Large intestine (tissue), 3 donors: ENCODE measurements at regions not wholly inside any gene's neighbourhood (a gene's known extent, or its start where the extent isn't known, plus 50 kb on each side); places are given as distances from the start of the nearest gene placed in this dataset.

Source experiments
- DNase-seq, 2 donors: peaks; one replicate each; pipeline versions ENCODE4 v3.0.0 to v3.0.0-alpha.2; 2013
- H3K27ac ChIP-seq: one replicate; pipeline ENCODE4 v1.5.1; 2013; ENCODE audit warnings: low read length
- H3K27me3 ChIP-seq: 2 replicates; pipeline ENCODE4 v1.6.1; 2013; ENCODE audit warnings: low read length; ENCODE audit not compliant: control insufficient read depth, insufficient read depth
- H3K36me3 ChIP-seq: 2 replicates; pipeline ENCODE4 v1.6.1; 2013; ENCODE audit warnings: low read length; ENCODE audit not compliant: control insufficient read depth, insufficient read depth
- H3K4me1 ChIP-seq: one replicate; pipeline ENCODE4 v1.6.1; 2013; ENCODE audit warnings: low read length; ENCODE audit not compliant: control insufficient read depth, insufficient read depth
- H3K4me3 ChIP-seq: one replicate; pipeline ENCODE4 v1.5.1; 2013; ENCODE audit warnings: low read length
- H3K9me3 ChIP-seq: one replicate; pipeline ENCODE4 v1.6.1; 2013; ENCODE audit warnings: mild to moderate bottlenecking, low read depth, low read length, moderate library complexity; ENCODE audit not compliant: control insufficient read depth
- WGBS: methylation state at CpG from one replicate; pipeline ENCODE4 v1.1.5; 2013; ENCODE audit warnings: low lambda C conversion rate; ENCODE audit not compliant: insufficient coverage; 5-methylcytosine and 5-hydroxymethylcytosine counted together

DNA sequence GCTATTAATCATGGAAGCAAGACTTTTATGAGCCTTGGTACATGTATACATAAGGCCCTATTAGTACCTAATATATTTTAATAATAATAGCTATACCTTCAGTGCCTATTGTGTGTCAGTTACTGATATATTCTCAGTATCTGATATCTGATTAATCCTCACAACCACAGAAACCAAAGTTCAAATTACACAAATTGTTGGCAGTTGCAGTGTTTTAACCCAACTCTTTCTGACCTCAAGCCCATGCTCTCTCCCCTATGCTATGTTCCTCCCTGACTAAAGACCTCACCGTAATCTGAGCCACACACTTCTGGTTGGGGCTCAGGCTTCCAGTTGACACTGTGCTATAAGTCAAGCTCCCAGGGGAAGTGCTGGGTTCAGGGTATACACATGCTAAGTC, 214.4 kb downstream of the SPTSSA start:
- WGBS: no CpG with 5 or more reads among the region's 1 CpG
- DNase-seq: no peak
- H3K4me1 ChIP-seq: no peaks in the 10 kb centered on the region
- H3K9me3 ChIP-seq: no peaks in the 10 kb centered on the region
- no peak overlapping the region for H3K4me3 ChIP-seq
- H3K36me3 ChIP-seq: no peaks in the 10 kb centered on the region
- no peaks in the 10 kb centered on the region for H3K27me3 ChIP-seq
- H3K27ac ChIP-seq: no peak overlapping the region

DNA sequence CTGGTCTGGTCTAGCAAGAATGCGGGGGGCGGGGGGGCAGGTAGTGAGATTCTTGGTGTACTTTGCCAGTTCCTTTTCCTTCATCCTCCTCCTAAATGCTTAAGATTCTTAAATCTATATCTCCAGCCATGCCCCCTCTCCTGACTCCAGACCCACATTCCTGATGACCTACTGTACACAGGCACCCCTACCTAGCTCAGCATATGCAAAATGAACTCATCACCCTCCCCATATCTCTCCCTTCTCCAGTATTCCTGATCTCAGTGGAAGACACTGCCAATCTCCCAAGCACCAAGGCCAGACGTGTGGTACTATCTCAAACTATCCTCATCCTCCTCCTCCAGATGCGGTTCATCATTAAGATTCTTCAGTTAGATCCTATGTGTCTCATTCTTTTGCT, 215.8 kb downstream of the SPTSSA start:
- H3K27ac ChIP-seq: no peak overlapping the region
- H3K4me3 ChIP-seq: no peak overlapping the region
- peaks cover 6% of the 10 kb centered on the region for H3K27me3 ChIP-seq
- no peak for DNase-seq
- no peaks in the 10 kb centered on the region for H3K4me1 ChIP-seq
- H3K36me3 ChIP-seq: no peaks in the 10 kb centered on the region
- H3K9me3 ChIP-seq: no peaks in the 10 kb centered on the region
- WGBS: 90% methylated on average over 2 of the region's 4 CpGs

DNA sequence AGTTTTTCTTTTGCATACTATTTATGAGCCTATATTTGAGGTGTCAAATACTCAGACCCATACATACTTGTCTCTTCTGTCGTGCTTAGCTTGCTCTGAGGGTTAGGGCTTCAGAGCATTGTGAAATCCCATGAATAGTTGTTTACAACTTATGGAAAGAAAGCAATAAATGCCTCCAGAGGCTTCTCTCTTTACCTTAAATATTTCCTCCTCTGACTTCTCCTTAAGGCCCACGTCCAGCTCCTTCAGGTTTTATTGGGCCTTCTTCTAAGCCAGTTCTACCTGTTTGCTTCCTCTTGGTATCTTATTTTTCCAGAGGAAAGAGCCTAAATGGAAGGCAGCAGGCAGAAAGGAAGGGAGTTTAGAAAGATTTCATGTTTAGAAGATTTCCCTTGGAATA, 218.6 kb downstream of the SPTSSA start:
- Histone ChIP-seq H3K4me3 (no peak overlapping the region), H3K27ac (no peak overlapping the region), H3K36me3 (no peaks in the 10 kb centered on the region), H3K4me1 (no peaks in the 10 kb centered on the region), H3K27me3 (peaks cover 11% of the 10 kb centered on the region), H3K9me3 (no peaks in the 10 kb centered on the region)
- no CpG with 5 or more reads among the region's 2 CpGs for WGBS
- no peak for DNase-seq

DNA sequence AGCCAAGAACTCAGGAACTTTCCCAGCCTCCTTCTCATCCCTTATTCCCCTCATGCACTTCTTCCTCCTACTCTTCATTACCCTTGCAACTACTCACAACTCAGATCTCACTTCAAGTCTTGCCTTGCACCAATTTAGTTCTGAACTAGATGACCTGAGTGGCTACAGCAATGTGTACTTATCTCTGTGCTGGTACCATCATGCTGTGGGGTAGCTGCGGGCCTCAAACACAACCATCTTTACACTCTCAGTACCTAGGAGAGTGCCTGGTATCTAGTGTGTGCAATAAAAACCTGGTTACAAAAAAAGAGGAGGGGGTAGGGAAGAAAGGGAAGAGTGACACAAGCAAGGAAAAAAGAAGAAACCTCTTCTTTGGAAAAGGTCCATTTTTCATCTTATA, 219.0 kb downstream of the SPTSSA start:
- Histone ChIP-seq H3K27me3 (peaks cover 11% of the 10 kb centered on the region), H3K27ac (no peak overlapping the region), H3K4me1 (no peaks in the 10 kb centered on the region), H3K36me3 (no peaks in the 10 kb centered on the region), H3K4me3 (no peak overlapping the region), H3K9me3 (no peaks in the 10 kb centered on the region)
- DNase-seq: no peak
- no CpG with 5 or more reads among the region's 1 CpG for WGBS

DNA sequence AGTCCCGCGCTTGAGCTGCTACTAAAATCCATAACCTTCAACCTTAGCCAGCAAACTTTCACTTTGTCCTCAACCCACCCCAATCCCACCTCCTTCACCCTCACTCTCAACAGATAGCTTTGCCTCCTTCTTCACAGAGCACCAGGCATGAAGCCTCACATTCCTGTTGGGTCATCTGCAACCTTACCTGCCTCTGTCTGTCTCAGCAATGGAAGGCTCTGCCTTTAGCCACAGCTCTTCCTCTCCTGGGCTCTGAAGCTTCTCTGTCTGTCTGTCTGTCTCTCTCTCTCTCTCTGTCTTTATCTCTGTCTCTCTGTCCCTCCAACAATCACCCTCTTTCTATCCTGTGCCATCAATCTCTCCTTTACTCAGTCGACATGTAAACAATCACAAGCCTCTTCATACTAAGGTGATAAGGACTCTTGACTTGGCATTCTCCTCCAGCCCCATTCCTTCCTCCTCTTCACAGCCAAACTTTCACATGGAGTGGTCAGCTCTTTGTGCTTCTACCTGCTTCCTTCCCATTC, 220.8 kb downstream of the SPTSSA start:
- no peaks in the 10 kb centered on the region for H3K9me3 ChIP-seq
- H3K27me3 ChIP-seq: peaks cover 11% of the 10 kb centered on the region
- DNase-seq: no peak
- no peak overlapping the region for H3K4me3 ChIP-seq
- no peak overlapping the region for H3K27ac ChIP-seq
- H3K4me1 ChIP-seq: no peaks in the 10 kb centered on the region
- no peaks in the 10 kb centered on the region for H3K36me3 ChIP-seq
- 50% methylated on average over 1 of the region's 3 CpGs for WGBS

DNA sequence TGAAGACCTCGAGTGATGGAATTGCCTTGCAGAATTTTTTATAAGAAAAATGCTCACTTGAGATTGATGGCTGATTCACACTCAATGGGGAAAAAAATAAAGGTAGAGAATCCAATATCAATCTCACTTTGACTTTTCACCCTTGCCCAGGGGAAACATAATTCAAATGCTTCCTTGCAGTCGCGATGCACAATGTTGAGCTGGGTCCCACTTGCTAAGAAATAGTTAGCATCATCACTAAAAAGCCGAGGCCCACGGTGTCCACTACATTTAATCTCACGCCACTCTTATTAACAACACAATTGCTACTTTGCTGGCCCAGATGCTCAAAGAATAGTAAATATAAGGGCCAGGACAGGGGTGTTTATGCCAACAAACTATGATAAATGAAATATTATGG, 223.4 kb downstream of the SPTSSA start:
- H3K9me3 ChIP-seq: no peaks in the 10 kb centered on the region
- peaks cover 11% of the 10 kb centered on the region for H3K27me3 ChIP-seq
- no peak for DNase-seq
- H3K4me1 ChIP-seq: no peaks in the 10 kb centered on the region
- WGBS: 100% methylated on average over 1 of the region's 6 CpGs
- no peak overlapping the region for H3K4me3 ChIP-seq
- no peaks in the 10 kb centered on the region for H3K36me3 ChIP-seq
- H3K27ac ChIP-seq: no peak overlapping the region

DNA sequence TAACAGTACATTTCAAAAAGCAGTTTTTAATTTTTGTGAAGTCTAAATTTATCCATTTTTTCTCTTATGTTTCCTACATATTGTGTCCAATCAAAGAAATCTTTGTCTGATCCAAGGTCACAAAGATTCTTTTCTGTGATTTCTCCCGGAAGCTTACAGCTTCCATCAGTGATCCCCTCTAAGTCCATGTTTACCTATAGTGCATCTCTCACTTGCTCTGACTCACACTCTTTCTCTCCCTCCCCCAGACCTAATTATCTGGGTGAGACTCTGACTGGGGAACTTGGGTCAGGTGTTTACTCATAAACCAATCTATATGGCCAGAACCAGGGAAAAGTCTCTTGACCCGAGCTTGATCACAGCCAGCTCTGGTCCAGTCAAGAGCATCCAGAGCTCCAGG, 224.4 kb downstream of the SPTSSA start:
- peaks cover 11% of the 10 kb centered on the region for H3K27me3 ChIP-seq
- H3K4me3 ChIP-seq: no peak overlapping the region
- no peaks in the 10 kb centered on the region for H3K36me3 ChIP-seq
- H3K9me3 ChIP-seq: no peaks in the 10 kb centered on the region
- no CpG with 5 or more reads among the region's 2 CpGs for WGBS
- H3K4me1 ChIP-seq: no peaks in the 10 kb centered on the region
- DNase-seq: no peak
- H3K27ac ChIP-seq: no peak overlapping the region

DNA sequence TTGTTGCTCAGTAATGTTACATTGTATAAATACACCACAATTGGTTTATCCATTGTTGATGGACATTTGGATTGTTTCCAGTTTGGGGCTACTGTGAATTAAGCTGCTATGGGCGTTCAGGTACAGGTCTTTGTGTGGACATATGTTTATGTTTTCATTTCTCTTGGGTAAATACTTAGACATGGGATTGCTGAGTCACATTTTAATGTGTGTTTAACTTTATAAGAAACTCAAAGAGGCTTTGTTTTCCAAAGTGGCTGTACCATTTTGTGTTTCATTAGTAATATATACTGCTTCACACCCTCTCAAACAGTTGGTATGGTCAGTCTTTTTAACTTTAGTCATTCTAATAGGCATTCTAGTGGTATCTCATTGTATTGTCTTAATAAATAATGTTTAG, 225.0 kb downstream of the SPTSSA start:
- Histone ChIP-seq H3K36me3 (no peaks in the 10 kb centered on the region), H3K4me1 (no peaks in the 10 kb centered on the region), H3K9me3 (no peaks in the 10 kb centered on the region), H3K27ac (no peak overlapping the region), H3K4me3 (no peak overlapping the region), H3K27me3 (peaks cover 11% of the 10 kb centered on the region)
- WGBS: no CpG with 5 or more reads among the region's 1 CpG
- no peak for DNase-seq

DNA sequence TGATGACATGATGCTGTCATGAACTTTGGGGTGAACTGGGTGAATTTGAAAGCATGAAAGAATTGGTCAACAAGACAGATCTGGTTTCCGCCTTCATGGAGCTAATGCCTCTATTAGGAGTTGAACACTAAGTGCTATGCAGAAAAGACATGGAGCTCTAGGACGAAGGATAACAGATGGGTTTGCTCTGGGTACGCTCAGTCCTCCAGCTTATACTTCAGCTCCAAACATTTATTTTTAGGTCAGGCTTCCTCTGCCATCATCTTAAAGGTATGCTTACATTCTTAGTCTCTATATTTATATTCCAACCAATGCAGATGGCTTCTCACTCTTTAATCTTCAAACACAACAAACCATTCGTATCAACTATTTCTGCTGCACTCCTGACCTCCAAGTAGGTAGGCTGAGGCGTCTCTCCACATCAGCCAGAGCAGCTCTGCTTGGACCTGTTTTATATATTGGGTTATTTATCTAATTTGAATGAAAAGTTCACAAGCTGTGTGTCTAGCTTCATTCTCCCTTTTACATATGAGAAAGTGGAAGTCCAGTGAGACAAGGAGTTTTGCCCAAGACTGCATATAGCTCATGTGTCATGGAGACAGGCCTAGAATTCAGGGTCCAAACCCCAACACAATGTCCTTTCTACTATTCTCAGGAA, 226.3 kb downstream of the SPTSSA start:
- Histone ChIP-seq H3K4me3 (no peak overlapping the region), H3K9me3 (no peaks in the 10 kb centered on the region), H3K36me3 (no peaks in the 10 kb centered on the region), H3K27ac (peak overlapping the region; percentile 39), H3K27me3 (peaks cover 3% of the 10 kb centered on the region), H3K4me1 (no peaks in the 10 kb centered on the region)
- 93% methylated on average over 3 of the region's 5 CpGs for WGBS
- DNase-seq: peak in 1 of 2 donors; percentile 23

DNA sequence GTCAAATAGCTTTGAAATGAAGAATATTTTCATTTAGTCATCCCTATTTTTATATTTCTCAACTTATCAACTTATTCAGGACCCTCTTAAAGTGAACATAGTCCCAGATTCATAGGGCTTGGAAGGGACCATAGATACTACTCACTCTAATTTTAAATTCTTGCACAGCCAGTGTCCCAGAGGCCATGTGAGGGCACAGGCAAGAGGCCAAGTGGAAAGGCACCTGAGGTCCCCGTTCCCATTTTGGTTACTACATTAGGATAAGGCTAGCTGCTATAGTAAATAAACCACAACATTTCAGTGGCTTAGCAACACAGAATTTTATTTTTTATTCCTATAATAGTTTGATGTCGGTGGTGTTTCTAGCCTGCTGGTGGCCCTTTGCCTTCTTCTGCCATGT, 227.8 kb downstream of the SPTSSA start:
- peaks cover 2% of the 10 kb centered on the region for H3K27me3 ChIP-seq
- H3K4me1 ChIP-seq: peaks cover under 1% of the 10 kb centered on the region
- no peak overlapping the region for H3K4me3 ChIP-seq
- no peak overlapping the region for H3K27ac ChIP-seq
- no peak for DNase-seq
- WGBS: no CpG with 5 or more reads among the region's 2 CpGs
- no peaks in the 10 kb centered on the region for H3K36me3 ChIP-seq
- H3K9me3 ChIP-seq: no peaks in the 10 kb centered on the region

DNA sequence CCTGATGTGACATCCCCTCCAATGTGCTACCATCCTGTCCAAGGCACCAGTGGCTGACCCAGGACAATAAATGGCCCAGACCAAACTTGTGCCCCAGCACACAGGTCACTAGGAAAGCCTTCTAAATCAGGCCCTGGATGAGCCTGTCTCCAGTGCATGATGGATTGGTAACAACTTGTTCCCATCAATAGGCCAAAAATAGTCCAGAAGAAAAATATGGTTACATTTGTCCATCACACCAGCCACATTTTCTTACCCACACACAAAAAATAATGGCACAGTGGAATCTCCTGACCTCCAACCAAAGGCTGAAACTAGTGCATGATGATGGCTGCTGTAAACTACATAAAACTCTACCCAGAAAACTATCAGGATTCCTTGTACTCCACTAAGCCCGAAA, 228.4 kb downstream of the SPTSSA start:
- Histone ChIP-seq H3K4me1 (peaks cover 7% of the 10 kb centered on the region), H3K27ac (no peak overlapping the region), H3K36me3 (no peaks in the 10 kb centered on the region), H3K27me3 (no peaks in the 10 kb centered on the region), H3K4me3 (no peak overlapping the region), H3K9me3 (no peaks in the 10 kb centered on the region)
- WGBS: no CpG with 5 or more reads among the region's 1 CpG
- DNase-seq: no peak
